WERI-Rb-1 (cell line): ENCODE measurements at regions not wholly inside any gene's neighbourhood (a gene's known extent, or its start where the extent isn't known, plus 50 kb on each side); places are given as distances from the start of the nearest gene placed in this dataset.

Experiments
- DNase-seq: peaks from one replicate; pipeline ENCODE4 v3.0.0-alpha.2; 2020
- H3K27ac ChIP-seq: fragments of 250-450 bp; sonication (Bioruptor Pico); 2 replicates; pipeline ENCODE4 v1.5.1; 2020; ENCODE audit warnings: mild to moderate bottlenecking, moderate library complexity
- H3K27me3 ChIP-seq: fragments of 250-450 bp; sonication (Bioruptor Pico); 2 replicates; pipeline ENCODE4 v1.5.1; 2021; ENCODE audit warnings: mild to moderate bottlenecking, low read depth, moderate library complexity; ENCODE audit not compliant: insufficient read depth, severe bottlenecking
- H3K36me3 ChIP-seq: fragments of 250-450 bp; sonication (Bioruptor Pico); 2 replicates; pipeline ENCODE4 v1.5.1; 2020; ENCODE audit warnings: mild to moderate bottlenecking, moderate library complexity
- H3K4me3 ChIP-seq: 2 replicates; pipeline ENCODE4 v1.5.1; 2011; ENCODE audit warnings: low read depth, mild to moderate bottlenecking, control low read depth, low read length
- H3K9me3 ChIP-seq: fragments of 250-450 bp; sonication (Bioruptor Pico); 2 replicates; pipeline ENCODE4 v1.5.1; 2021; ENCODE audit warnings: mild to moderate bottlenecking, moderate library complexity; ENCODE audit not compliant: severe bottlenecking
- TF ChIP-seq, protein P1 (sequence below): IDR thresholded peaks from 2 replicates; pipeline ENCODE4 v1.5.1; 2011; ENCODE audit warnings: low read depth, mild to moderate bottlenecking, control low read depth, inconsistent platforms, low read length

DNA sequence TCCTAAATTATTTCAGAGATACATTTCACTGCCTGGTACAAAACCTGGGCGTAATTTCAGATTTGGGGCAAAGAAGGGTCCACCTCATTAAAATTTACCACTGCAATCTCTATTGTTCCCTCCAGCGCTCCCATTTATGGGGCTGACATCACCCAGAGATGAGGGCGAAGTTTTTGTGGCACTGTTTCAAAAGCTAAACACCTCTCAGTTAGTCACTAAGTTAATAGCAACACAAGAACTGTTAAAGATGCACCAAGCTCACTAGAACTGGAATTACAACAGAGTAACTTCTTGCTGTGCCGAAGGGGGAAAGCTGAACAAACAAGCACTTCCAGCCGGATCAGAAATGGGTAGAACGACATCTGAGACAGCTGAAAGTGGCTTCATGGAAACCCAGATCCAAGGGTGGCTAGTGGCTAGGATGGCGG, 179.4 kb downstream of the GATA3 start:
- Histone ChIP-seq H3K27me3 (no peaks in the 10 kb centered on the region), H3K4me3 (no peak overlapping the region), H3K27ac (no peak overlapping the region), H3K9me3 (no peaks in the 10 kb centered on the region), H3K36me3 (no peaks in the 10 kb centered on the region)
- TF ChIP-seq, protein P1, sequence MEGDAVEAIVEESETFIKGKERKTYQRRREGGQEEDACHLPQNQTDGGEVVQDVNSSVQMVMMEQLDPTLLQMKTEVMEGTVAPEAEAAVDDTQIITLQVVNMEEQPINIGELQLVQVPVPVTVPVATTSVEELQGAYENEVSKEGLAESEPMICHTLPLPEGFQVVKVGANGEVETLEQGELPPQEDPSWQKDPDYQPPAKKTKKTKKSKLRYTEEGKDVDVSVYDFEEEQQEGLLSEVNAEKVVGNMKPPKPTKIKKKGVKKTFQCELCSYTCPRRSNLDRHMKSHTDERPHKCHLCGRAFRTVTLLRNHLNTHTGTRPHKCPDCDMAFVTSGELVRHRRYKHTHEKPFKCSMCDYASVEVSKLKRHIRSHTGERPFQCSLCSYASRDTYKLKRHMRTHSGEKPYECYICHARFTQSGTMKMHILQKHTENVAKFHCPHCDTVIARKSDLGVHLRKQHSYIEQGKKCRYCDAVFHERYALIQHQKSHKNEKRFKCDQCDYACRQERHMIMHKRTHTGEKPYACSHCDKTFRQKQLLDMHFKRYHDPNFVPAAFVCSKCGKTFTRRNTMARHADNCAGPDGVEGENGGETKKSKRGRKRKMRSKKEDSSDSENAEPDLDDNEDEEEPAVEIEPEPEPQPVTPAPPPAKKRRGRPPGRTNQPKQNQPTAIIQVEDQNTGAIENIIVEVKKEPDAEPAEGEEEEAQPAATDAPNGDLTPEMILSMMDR = no peak
- no peak for DNase-seq

DNA sequence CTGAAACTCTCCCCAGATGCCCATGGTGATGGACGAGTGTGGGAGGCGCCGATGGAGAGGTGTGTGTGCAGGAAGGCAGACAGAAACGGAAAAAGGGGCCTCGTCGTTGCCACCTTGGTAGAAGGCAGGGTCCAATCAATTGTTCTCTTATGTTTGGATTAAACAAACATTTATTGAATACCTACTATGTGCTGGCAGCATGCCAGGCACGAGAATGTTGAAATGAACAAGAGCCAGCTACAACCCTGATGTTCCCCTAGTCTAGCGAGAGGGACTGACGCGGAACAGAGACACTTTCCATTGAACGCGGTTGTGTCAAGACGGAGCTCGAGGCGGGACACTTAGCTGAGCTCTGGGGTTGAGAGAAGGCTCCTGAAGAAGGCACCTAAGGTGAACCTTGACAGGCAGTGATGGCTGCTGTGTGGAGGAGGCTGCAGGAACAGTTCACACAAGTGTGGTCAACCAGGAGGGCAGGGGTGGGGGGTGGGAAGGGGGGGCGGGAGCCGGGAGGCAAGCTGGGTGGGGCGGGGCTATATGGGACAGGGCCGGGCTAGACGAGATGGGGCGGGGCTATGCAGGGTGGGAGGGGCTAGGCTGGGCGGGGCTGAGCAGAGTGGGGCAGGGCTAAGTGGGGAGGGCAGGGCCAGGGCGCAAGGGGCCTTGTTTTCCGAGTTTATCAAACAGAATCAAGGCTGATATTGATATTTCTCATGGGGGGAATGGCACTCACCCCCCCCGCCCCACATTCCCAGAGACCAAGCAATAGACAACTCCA, 181.0 kb downstream of the GATA3 start:
- Histone ChIP-seq H3K36me3 (no peaks in the 10 kb centered on the region), H3K9me3 (no peaks in the 10 kb centered on the region), H3K4me3 (no peak overlapping the region), H3K27me3 (no peaks in the 10 kb centered on the region), H3K27ac (no peak overlapping the region)
- DNase-seq = no peak
- TF ChIP-seq, protein P1 = no peak

DNA sequence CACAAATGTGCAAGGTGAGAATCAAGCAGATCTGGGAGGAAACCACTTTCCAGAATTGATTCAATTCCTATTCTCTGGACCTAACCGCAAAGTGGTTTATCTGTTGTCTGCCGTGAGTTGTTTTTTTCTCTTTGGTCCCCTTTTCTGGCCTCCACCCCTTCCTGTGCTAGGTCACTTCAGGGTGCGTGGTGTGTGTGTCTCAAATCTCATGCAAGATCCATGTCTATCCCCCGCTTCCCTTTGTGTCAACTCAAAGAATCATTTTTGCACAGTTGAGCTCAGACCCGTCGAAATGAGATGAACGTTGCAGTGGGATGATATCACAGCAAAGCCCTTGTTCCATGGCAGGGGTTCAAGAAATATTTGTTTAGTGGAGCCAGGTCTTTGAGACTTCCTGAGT, 184.5 kb downstream of the GATA3 start:
- Histone ChIP-seq H3K4me3 (no peak overlapping the region), H3K27me3 (no peaks in the 10 kb centered on the region), H3K9me3 (no peaks in the 10 kb centered on the region), H3K36me3 (no peaks in the 10 kb centered on the region), H3K27ac (no peak overlapping the region)
- TF ChIP-seq, protein P1 = no peak
- no peak for DNase-seq

DNA sequence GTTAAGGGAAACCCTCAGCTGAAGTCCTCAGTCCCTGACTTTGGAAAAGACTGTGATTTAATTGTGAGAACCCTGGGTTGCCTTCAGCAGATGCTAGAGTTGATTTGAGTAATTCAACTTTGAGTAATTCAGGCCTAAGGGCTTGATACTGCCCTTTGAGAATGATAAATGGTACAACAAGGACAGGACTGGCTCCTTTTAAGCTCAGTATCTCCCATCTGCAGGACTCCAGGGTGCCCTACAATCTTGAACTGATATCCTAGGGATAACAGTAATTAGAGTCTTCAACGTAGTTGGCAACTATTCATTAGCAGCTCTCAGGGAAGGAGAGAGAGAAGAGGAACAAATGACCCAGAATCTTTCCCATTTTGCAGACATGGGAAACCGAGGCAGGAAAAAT, 186.4 kb downstream of the GATA3 start:
- TF ChIP-seq, protein P1 = no peak
- DNase-seq = no peak
- no peaks in the 10 kb centered on the region for H3K27me3 ChIP-seq

DNA sequence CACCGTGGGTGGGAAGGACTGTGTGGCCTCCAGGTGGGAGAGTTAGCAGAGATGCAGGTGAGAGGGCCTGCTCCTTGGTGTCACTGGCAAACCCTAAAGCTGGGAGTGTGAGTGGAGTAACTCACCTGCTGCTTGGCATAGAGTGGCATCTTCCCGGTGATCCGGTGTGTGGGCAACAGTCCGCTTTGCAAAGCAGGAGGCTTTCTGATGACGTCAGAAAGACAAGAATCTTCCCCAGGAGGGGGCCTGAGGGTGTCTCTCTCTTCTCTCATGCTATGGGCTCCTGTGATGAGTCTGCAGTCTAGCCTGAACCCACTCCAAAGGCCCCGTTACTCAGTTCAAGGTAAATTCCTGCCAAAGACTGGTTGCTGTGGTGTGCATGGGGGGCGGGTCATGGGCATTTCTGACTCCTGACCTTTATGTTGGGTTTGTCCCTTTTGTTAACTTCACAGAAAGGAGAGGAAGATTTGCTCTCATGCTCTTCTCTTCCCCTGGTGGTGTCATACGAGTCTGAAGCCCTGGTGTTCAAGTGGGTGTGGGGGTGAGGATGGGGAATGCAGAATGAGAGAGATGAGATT, 187.9 kb downstream of the GATA3 start:
- Histone ChIP-seq H3K36me3 (no peaks in the 10 kb centered on the region), H3K27me3 (no peaks in the 10 kb centered on the region), H3K27ac (no peak overlapping the region), H3K9me3 (no peaks in the 10 kb centered on the region), H3K4me3 (no peak overlapping the region)
- TF ChIP-seq, protein P1 = no peak
- no peak for DNase-seq

More for the DNA sequence above, 186.4 kb downstream of the GATA3 start:
- Histone ChIP-seq H3K36me3 (no peaks in the 10 kb centered on the region), H3K9me3 (no peaks in the 10 kb centered on the region), H3K27ac (no peak overlapping the region), H3K4me3 (no peak overlapping the region)
